ENCODE measurements at regions not wholly inside any gene's neighbourhood (a gene's known extent, or its start where the extent isn't known, plus 50 kb on each side); places are given as distances from the start of the nearest gene placed in this dataset.
A peak's percentile ranks its signal among the peaks of the same experiment; 100 is the strongest.

DNA sequence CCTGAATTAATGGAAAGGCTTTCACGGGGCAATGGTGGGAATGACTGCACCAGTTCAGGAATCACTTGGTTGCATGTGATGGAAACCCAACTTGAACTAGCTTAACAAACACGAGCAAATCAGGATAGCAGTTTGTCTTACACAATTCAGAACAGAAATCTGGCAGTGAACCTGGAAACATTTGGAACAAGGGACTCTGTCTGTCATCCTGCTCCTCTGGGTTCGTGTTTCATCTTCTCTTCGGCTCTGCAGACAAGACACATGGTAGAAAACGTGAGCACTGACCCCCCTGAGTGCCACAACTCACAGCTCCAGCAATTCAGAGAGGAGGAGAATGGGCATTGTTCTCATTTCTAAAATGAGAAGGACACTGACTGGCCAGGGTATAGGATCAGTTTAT lies 218.1 kb upstream of the NREP start:
- peaks cover 4% of the 10 kb centered on the region; the same call in 1 of the 2 replicates for H3K9me2 ChIP-seq (ENCODE audit: insufficient read depth)
- H3K9me3 Mint-ChIP-seq, result no peaks in the 10 kb centered on the region
- no peak overlapping the region for H3K27ac ChIP-seq (ENCODE audit: low read depth)
- H3K36me3 ChIP-seq (ENCODE audit: insufficient read depth), result no peaks in the 10 kb centered on the region
- H3K36me3 Mint-ChIP-seq (ENCODE audit: low read depth), result no peaks in the 10 kb centered on the region
- no peak overlapping the region for H3K27ac Mint-ChIP-seq
- H3F3A ChIP-seq (replicated peaks; ENCODE audit: low read depth), result no peaks in the 10 kb centered on the region
- peak overlapping the region; percentile 75; the same call in 1 of the 2 replicates for H2AFZ ChIP-seq
- H3K4me3 ChIP-seq, result no peak overlapping the region
- no peak for DNase-seq (ENCODE audit: low spot score)
- H3K4me2 ChIP-seq, result no peak overlapping the region
- 0 out of 3 replicates have a peak, but pooled peaks cover 2% of the 10 kb centered on the region for H3K4me1 Mint-ChIP-seq
- ATAC-seq, result no peak
- TF ChIP-seq STAT1 (IDR thresholded peaks at IDR 0.05; ENCODE audit: unreplicated experiment) (no peak), ZNF114 (CRISPR knock-in tag; IDR thresholded peaks at IDR 0.05) (no peak), CTCF (conservative IDR thresholded peaks at IDR 0.05; ENCODE audit: low read depth in 2 of 2) (no peak), NANOG (IDR thresholded peaks at IDR 0.05; ENCODE audit: borderline replicate concordance) (no peak), POLR2AphosphoS5 (IDR thresholded peaks at IDR 0.05; ENCODE audit: low read depth) (no peak), EZH2phosphoT487 (IDR thresholded peaks at IDR 0.05; ENCODE audit: unreplicated experiment) (no peak), ZNF331 (CRISPR knock-in tag; IDR thresholded peaks at IDR 0.05; ENCODE audit: low read depth) (no peak), EZH2 (IDR thresholded peaks at IDR 0.05; ENCODE audit: low read depth, unreplicated experiment) (no peak), JUNB (IDR thresholded peaks at IDR 0.05; ENCODE audit: unreplicated experiment) (no peak), REST (IDR thresholded peaks at IDR 0.05; ENCODE audit: unreplicated experiment) (no peak), CREB1 (CRISPR knock-in tag; IDR thresholded peaks at IDR 0.05; ENCODE audit: low read depth) (no peak)
- TF ChIP-seq, protein P1, sequence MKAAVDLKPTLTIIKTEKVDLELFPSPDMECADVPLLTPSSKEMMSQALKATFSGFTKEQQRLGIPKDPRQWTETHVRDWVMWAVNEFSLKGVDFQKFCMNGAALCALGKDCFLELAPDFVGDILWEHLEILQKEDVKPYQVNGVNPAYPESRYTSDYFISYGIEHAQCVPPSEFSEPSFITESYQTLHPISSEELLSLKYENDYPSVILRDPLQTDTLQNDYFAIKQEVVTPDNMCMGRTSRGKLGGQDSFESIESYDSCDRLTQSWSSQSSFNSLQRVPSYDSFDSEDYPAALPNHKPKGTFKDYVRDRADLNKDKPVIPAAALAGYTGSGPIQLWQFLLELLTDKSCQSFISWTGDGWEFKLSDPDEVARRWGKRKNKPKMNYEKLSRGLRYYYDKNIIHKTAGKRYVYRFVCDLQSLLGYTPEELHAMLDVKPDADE (IDR thresholded peaks at IDR 0.05), result no peak
- TF ChIP-seq, protein P2, sequence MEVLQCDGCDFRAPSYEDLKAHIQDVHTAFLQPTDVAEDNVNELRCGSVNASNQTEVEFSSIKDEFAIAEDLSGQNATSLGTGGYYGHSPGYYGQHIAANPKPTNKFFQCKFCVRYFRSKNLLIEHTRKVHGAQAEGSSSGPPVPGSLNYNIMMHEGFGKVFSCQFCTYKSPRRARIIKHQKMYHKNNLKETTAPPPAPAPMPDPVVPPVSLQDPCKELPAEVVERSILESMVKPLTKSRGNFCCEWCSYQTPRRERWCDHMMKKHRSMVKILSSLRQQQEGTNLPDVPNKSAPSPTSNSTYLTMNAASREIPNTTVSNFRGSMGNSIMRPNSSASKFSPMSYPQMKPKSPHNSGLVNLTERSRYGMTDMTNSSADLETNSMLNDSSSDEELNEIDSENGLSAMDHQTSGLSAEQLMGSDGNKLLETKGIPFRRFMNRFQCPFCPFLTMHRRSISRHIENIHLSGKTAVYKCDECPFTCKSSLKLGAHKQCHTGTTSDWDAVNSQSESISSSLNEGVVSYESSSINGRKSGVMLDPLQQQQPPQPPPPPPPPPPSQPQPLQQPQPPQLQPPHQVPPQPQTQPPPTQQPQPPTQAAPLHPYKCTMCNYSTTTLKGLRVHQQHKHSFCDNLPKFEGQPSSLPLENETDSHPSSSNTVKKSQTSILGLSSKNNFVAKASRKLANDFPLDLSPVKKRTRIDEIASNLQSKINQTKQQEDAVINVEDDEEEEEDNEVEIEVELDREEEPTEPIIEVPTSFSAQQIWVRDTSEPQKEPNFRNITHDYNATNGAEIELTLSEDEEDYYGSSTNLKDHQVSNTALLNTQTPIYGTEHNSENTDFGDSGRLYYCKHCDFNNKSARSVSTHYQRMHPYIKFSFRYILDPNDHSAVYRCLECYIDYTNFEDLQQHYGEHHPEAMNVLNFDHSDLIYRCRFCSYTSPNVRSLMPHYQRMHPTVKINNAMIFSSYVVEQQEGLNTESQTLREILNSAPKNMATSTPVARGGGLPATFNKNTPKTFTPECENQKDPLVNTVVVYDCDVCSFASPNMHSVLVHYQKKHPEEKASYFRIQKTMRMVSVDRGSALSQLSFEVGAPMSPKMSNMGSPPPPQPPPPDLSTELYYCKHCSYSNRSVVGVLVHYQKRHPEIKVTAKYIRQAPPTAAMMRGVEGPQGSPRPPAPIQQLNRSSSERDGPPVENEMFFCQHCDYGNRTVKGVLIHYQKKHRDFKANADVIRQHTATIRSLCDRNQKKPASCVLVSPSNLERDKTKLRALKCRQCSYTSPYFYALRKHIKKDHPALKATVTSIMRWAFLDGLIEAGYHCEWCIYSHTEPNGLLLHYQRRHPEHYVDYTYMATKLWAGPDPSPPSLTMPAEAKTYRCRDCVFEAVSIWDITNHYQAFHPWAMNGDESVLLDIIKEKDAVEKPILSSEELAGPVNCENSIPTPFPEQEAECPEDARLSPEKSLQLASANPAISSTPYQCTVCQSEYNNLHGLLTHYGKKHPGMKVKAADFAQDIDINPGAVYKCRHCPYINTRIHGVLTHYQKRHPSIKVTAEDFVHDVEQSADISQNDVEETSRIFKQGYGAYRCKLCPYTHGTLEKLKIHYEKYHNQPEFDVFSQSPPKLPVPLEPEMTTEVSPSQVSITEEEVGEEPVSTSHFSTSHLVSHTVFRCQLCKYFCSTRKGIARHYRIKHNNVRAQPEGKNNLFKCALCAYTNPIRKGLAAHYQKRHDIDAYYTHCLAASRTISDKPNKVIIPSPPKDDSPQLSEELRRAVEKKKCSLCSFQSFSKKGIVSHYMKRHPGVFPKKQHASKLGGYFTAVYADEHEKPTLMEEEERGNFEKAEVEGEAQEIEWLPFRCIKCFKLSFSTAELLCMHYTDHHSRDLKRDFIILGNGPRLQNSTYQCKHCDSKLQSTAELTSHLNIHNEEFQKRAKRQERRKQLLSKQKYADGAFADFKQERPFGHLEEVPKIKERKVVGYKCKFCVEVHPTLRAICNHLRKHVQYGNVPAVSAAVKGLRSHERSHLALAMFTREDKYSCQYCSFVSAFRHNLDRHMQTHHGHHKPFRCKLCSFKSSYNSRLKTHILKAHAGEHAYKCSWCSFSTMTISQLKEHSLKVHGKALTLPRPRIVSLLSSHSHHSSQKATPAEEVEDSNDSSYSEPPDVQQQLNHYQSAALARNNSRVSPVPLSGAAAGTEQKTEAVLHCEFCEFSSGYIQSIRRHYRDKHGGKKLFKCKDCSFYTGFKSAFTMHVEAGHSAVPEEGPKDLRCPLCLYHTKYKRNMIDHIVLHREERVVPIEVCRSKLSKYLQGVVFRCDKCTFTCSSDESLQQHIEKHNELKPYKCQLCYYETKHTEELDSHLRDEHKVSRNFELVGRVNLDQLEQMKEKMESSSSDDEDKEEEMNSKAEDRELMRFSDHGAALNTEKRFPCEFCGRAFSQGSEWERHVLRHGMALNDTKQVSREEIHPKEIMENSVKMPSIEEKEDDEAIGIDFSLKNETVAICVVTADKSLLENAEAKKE (CRISPR knock-in tag; IDR thresholded peaks at IDR 0.05), result no peak
- H3K4me3 Mint-ChIP-seq, result no peak overlapping the region
- peaks cover 2% of the 10 kb centered on the region for H3K27me3 Mint-ChIP-seq (ENCODE audit: insufficient read depth, low read depth, poor library complexity)
- no peaks in the 10 kb centered on the region for H3K27me3 ChIP-seq (ENCODE audit: insufficient read depth)
- H3K79me2 ChIP-seq (replicated peaks; ENCODE audit: insufficient read depth), result no peaks in the 10 kb centered on the region
- H4K20me1 ChIP-seq (replicated peaks; ENCODE audit: insufficient read depth), result no peaks in the 10 kb centered on the region
- H3K4me1 ChIP-seq (ENCODE audit: insufficient read depth), result no peaks in the 10 kb centered on the region

All from GM23338 (cell line).